RWPE1 (cell line): ENCODE measurements at regions not wholly inside any gene's neighbourhood (a gene's known extent, or its start where the extent isn't known, plus 50 kb on each side); places are given as distances from the start of the nearest gene placed in this dataset.
"Not testable (repeated sequence)": the region's sequence is repeated elsewhere in the genome, so short reads cannot be mapped to it uniquely, and the experiment has no call there.

Experiments
- CTCF ChIA-PET: fragments of 350-600 bp; sonication (Branson Sonifier 250); formaldehyde crosslinking; extraction: SDS; loops from one replicate; lab custom pipeline; 2021; lab: Yijun Ruan, JAX
- POLR2A ChIA-PET: fragments of 400-600 bp; formaldehyde crosslinking; extraction: SDS; loops from one replicate; lab custom pipeline; 2020; ENCODE audit warnings: antibody characterized with exemption; ENCODE audit not compliant: low non-redundant PET; lab: Yijun Ruan, JAX
- DNase-seq: peaks from one replicate; pipeline ENCODE4 v3.0.0; 2012; ENCODE audit warnings: low spot score
- H3K27ac ChIP-seq: fragments of 450-650 bp; 2 replicates; pipeline ENCODE4 v1.5.1; 2017
- TF ChIP-seq, protein P1 (sequence below): fragments of 450-650 bp; conservative IDR thresholded peaks from 2 replicates; pipeline ENCODE4 v1.5.1; 2017; ENCODE audit warnings: low read depth, mild to moderate bottlenecking

- ChIA-PET POLR2A (no interaction called here), CTCF (no interaction called here)
- no peak overlapping the region for H3K27ac ChIP-seq
These were observed 137.6 kb upstream of the SVIL start for GRCh38 chr10:29772403-29772802.

GRCh38 chr10:29771376-29771775 lies 136.6 kb upstream of the SVIL start:
- peak; percentile 44 for DNase-seq
- TF ChIP-seq, protein P1, sequence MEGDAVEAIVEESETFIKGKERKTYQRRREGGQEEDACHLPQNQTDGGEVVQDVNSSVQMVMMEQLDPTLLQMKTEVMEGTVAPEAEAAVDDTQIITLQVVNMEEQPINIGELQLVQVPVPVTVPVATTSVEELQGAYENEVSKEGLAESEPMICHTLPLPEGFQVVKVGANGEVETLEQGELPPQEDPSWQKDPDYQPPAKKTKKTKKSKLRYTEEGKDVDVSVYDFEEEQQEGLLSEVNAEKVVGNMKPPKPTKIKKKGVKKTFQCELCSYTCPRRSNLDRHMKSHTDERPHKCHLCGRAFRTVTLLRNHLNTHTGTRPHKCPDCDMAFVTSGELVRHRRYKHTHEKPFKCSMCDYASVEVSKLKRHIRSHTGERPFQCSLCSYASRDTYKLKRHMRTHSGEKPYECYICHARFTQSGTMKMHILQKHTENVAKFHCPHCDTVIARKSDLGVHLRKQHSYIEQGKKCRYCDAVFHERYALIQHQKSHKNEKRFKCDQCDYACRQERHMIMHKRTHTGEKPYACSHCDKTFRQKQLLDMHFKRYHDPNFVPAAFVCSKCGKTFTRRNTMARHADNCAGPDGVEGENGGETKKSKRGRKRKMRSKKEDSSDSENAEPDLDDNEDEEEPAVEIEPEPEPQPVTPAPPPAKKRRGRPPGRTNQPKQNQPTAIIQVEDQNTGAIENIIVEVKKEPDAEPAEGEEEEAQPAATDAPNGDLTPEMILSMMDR, result no peak
- ChIA-PET CTCF (no interaction called here), POLR2A (no interaction called here)
- no peak overlapping the region for H3K27ac ChIP-seq

More at GRCh38 chr10:29772403-29772802, 137.6 kb upstream of the SVIL start:
- DNase-seq, result no peak
- TF ChIP-seq, protein P1, result no peak

DNA sequence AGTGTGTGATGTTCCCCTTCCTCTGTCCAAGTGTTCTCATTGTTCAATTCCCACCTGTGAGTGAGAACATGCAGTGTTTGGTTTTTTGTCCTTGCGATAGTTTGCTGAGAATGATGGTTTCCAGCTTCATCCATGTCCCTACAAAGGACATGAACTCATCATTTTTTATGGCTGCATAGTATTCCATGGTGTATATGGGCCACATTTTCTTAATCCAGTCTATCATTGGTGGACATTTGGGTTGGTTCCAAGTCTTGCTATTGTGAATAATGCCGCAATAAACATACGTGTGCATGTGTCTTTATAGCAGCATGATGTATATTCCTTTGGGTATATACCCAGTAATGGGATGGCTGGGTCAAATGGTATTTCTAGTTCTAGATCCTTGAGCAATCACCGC lies 134.5 kb upstream of the SVIL start:
- CTCF ChIA-PET, POLR2A ChIA-PET, DNase-seq: not testable (repeated sequence)

GRCh38 chr10:29767968-29768367 lies 133.2 kb upstream of the SVIL start:
- CTCF ChIA-PET, result no interaction called here
- TF ChIP-seq, protein P1, result no peak
- no peak for DNase-seq
- POLR2A ChIA-PET, result no interaction called here
- no peak overlapping the region for H3K27ac ChIP-seq

More for the DNA sequence above, 134.5 kb upstream of the SVIL start:
- not testable (repeated sequence) for H3K27ac ChIP-seq

DNA sequence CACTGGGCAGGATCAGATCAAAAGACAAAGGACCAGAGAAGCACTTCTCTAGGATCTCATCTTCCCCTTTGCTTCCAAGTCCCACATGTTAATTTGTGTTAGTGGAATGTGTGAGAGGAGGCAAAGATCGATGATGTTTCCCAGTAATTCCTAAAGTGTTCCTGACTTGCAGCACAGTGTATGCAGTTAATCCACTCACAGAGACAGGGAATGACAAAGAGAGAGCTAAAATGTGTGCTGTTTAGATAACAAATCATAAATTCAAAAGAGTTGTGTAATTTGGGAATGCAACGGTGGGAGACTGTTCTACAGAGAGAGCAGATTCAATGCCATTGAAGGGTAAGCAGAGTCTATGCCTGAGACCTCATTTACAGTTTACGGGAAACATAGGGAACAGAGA lies 132.0 kb upstream of the SVIL start:
- DNase-seq, result no peak
- TF ChIP-seq, protein P1, result no peak
- POLR2A ChIA-PET, result no interaction called here
- CTCF ChIA-PET, result interaction anchor here (1.2 kb wide), 1 partner anchor 31 kb away, joined by 3 read pairs; no protein-coding TSS in a partner anchor
- no peak overlapping the region for H3K27ac ChIP-seq

DNA sequence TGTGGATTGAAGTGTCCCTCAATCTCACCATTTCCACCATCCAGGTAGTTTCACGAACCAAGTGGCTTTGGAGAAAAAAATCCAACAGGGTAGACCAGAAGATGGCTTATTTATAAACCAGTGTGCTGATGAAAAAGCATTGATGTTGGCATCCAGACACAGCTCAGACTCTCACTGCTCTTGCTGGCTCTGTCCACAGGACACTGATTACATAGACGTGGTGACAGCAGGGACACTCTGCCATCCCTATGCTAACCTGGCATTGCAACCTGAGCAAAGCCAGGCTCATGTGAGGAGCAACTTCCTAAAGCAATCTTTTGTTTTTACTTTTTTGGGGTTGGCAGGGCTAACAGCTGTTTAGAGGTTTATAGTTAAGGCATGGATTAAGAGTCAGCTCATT lies 130.6 kb upstream of the SVIL start:
- TF ChIP-seq, protein P1, result no peak
- POLR2A ChIA-PET, result no interaction called here
- no peak for DNase-seq
- CTCF ChIA-PET, result no interaction called here
- H3K27ac ChIP-seq, result no peak overlapping the region

- DNase-seq, result no peak
- TF ChIP-seq, protein P1, result no peak
- CTCF ChIA-PET, result interaction anchor here (0.6 kb wide), 1 partner anchor 73 kb away, joined by 4 read pairs; no protein-coding TSS in a partner anchor
- POLR2A ChIA-PET, result no interaction called here
- H3K27ac ChIP-seq, result no peak overlapping the region
These were observed 128.6 kb upstream of the SVIL start for GRCh38 chr10:29763396-29763795.
